HEK293 (cell line): ENCODE measurements at regions not wholly inside any gene's neighbourhood (a gene's known extent, or its start where the extent isn't known, plus 50 kb on each side); places are given as distances from the start of the nearest gene placed in this dataset.

Experiments used
- CTCF ChIA-PET: fragments of 350-600 bp; formaldehyde crosslinking; extraction: SDS; loops from one replicate; lab custom pipeline; 2021; ENCODE audit warnings: antibody characterized with exemption; lab: Yijun Ruan, JAX
- POLR2A ChIA-PET: fragments of 300-600 bp; formaldehyde crosslinking; extraction: SDS; loops from one replicate; lab custom pipeline; 2020; ENCODE audit warnings: antibody characterized with exemption, inconsistent platforms; lab: Yijun Ruan, JAX
- H3K27ac ChIP-seq: fragments of 200-500 bp; sonication (Bioruptor generic); 2 replicates; pipeline ENCODE4 v1.5.1; 2014; ENCODE audit warnings: low read depth, low read length, control low read depth, inconsistent platforms; ENCODE audit errors: extremely low read depth
- H3K36me3 ChIP-seq, 2 experiments: fragments of 200-500 bp in 1 of 2; sonication (Bioruptor generic) in 1 of 2; 1 replicate in 1 of 2; 2 replicates in 1 of 2; pipeline ENCODE4 v1.5.1; 2014 to 2017; ENCODE audit warnings: inconsistent platforms in 2 of 2, low read length in 2 of 2; ENCODE audit not compliant: control insufficient read depth in 2 of 2, insufficient read depth in 1 of 2
- H3K4me1 ChIP-seq: fragments of 200-500 bp; sonication (Bioruptor generic); 2 replicates; pipeline ENCODE4 v1.5.1; 2014; ENCODE audit warnings: mild to moderate bottlenecking, low read length, inconsistent platforms; ENCODE audit not compliant: control insufficient read depth, insufficient read depth
- H3K4me3 ChIP-seq: 2 replicates; pipeline ENCODE4 v1.5.1; 2011; ENCODE audit warnings: low read depth, mild to moderate bottlenecking, control low read depth, low read length, moderate library complexity
- H3K9me3 ChIP-seq: fragments of 200-500 bp; sonication (Bioruptor generic); 2 replicates; pipeline ENCODE4 v1.5.1; 2014; ENCODE audit warnings: low read depth, low read length, inconsistent platforms; ENCODE audit not compliant: control insufficient read depth, insufficient read depth
- ATF2 ChIP-seq: fragments of 450-650 bp; formaldehyde crosslinking; IDR thresholded peaks from 2 replicates; pipeline ENCODE4 v1.5.1; 2016; ENCODE audit warnings: missing biosample characterization, missing genetic modification characterization, low read depth
- GFI1B ChIP-seq: fragments of 450-650 bp; formaldehyde crosslinking; IDR thresholded peaks from 2 replicates; pipeline ENCODE4 v1.5.1; 2016; ENCODE audit warnings: missing biosample characterization, missing genetic modification characterization
- GLIS2 ChIP-seq: fragments of 450-650 bp; formaldehyde crosslinking; IDR thresholded peaks from 2 replicates; pipeline ENCODE4 v1.5.1; 2016; ENCODE audit warnings: missing biosample characterization, missing genetic modification characterization
- KLF10 ChIP-seq: fragments of 450-650 bp; IDR thresholded peaks from 2 replicates; pipeline ENCODE4 v1.5.1; 2018; ENCODE audit warnings: missing biosample characterization, mild to moderate bottlenecking, missing genetic modification characterization
- PRDM4 ChIP-seq: fragments of 450-650 bp; formaldehyde crosslinking; IDR thresholded peaks from 2 replicates; pipeline ENCODE4 v1.5.1; 2017; ENCODE audit warnings: missing biosample characterization, missing genetic modification characterization
- SALL2 ChIP-seq: fragments of 450-650 bp; formaldehyde crosslinking; IDR thresholded peaks from 2 replicates; pipeline ENCODE4 v1.5.0; 2017; ENCODE audit warnings: missing biosample characterization, mild to moderate bottlenecking, missing genetic modification characterization, borderline replicate concordance
- SCRT1 ChIP-seq: fragments of 450-650 bp; formaldehyde crosslinking; IDR thresholded peaks from 2 replicates; pipeline ENCODE4 v1.5.1; 2016; ENCODE audit warnings: missing biosample characterization, missing genetic modification characterization, borderline replicate concordance
- ZBTB10 ChIP-seq: fragments of 450-650 bp; formaldehyde crosslinking; IDR thresholded peaks from 2 replicates; pipeline ENCODE4 v1.5.1; 2016; ENCODE audit warnings: missing biosample characterization, missing genetic modification characterization
- ZBTB11 ChIP-seq: fragments of 450-650 bp; formaldehyde crosslinking; conservative IDR thresholded peaks from 2 replicates; pipeline ENCODE4 v1.5.1; 2016; ENCODE audit warnings: low read depth, missing biosample characterization, missing genetic modification characterization
- ZFHX2 ChIP-seq: fragments of 450-650 bp; formaldehyde crosslinking; conservative IDR thresholded peaks from 2 replicates; pipeline ENCODE4 v1.5.1; 2016; ENCODE audit warnings: missing biosample characterization, missing genetic modification characterization
- ZNF132 ChIP-seq: fragments of 450-650 bp; formaldehyde crosslinking; IDR thresholded peaks from 2 replicates; pipeline ENCODE4 v1.5.1; 2017; ENCODE audit warnings: missing biosample characterization, missing genetic modification characterization, borderline replicate concordance
- ZNF2 ChIP-seq: fragments of 450-650 bp; formaldehyde crosslinking; IDR thresholded peaks from 2 replicates; pipeline ENCODE4 v1.5.1; 2016; ENCODE audit warnings: missing biosample characterization, missing genetic modification characterization
- ZNF211 ChIP-seq: fragments of 450-650 bp; formaldehyde crosslinking; IDR thresholded peaks from 2 replicates; pipeline ENCODE4 v1.5.1; 2016; ENCODE audit warnings: low read depth, missing biosample characterization, missing genetic modification characterization
- ZNF214 ChIP-seq: fragments of 450-650 bp; formaldehyde crosslinking; IDR thresholded peaks from 2 replicates; pipeline ENCODE4 v1.5.1; 2017; ENCODE audit warnings: missing biosample characterization, mild to moderate bottlenecking, missing genetic modification characterization, borderline replicate concordance
- ZNF280C ChIP-seq: fragments of 450-650 bp; formaldehyde crosslinking; IDR thresholded peaks from 2 replicates; pipeline ENCODE4 v1.5.1; 2016; ENCODE audit warnings: missing biosample characterization, missing genetic modification characterization
- ZNF37A ChIP-seq: fragments of 450-650 bp; IDR thresholded peaks from 2 replicates; pipeline ENCODE4 v1.5.1; 2018; ENCODE audit warnings: missing biosample characterization, missing genetic modification characterization
- ZNF48 ChIP-seq: fragments of 450-650 bp; formaldehyde crosslinking; IDR thresholded peaks from 2 replicates; pipeline ENCODE4 v1.5.1; 2016; ENCODE audit warnings: missing biosample characterization, missing genetic modification characterization
- ZNF560 ChIP-seq: fragments of 450-650 bp; formaldehyde crosslinking; IDR thresholded peaks from 2 replicates; pipeline ENCODE4 v1.5.1; 2017; ENCODE audit warnings: missing biosample characterization, missing genetic modification characterization, borderline replicate concordance
- ZNF580 ChIP-seq: fragments of 450-650 bp; formaldehyde crosslinking; IDR thresholded peaks from 2 replicates; pipeline ENCODE4 v1.5.1; 2016; ENCODE audit warnings: missing biosample characterization, missing genetic modification characterization
- ZNF585B ChIP-seq: fragments of 450-650 bp; formaldehyde crosslinking; IDR thresholded peaks from 2 replicates; pipeline ENCODE4 v1.5.1; 2016; ENCODE audit warnings: missing biosample characterization, missing genetic modification characterization
- ZNF629 ChIP-seq: fragments of 450-650 bp; formaldehyde crosslinking; IDR thresholded peaks from 2 replicates; pipeline ENCODE4 v1.5.1; 2017; ENCODE audit warnings: missing biosample characterization, missing genetic modification characterization
- ZNF660 ChIP-seq: fragments of 450-650 bp; IDR thresholded peaks from 2 replicates; pipeline ENCODE4 v1.5.1; 2018; ENCODE audit warnings: missing biosample characterization, mild to moderate bottlenecking, missing genetic modification characterization

GRCh38 chr1:90561911-90562310 lies 155.2 kb downstream of the BARHL2 start (continued):
- TF ChIP-seq ZBTB11 (tag by site-specific recombination) (no peak), PRDM4 (tag by site-specific recombination) (no peak)

GRCh38 chr1:90561103-90561783 lies 155.9 kb downstream of the BARHL2 start:
- Histone ChIP-seq H3K9me3 (no peaks in the 10 kb centered on the region), H3K27ac (no peak overlapping the region), H3K4me1 (peaks cover 8% of the 10 kb centered on the region), H3K4me3 (no peak overlapping the region), H3K36me3 (no peaks in the 10 kb centered on the region)
- TF ChIP-seq KLF10 (tag by site-specific recombination) (no peak), ZNF37A (tag by site-specific recombination) (no peak), ZNF211 (tag by site-specific recombination) (no peak), ZNF560 (tag by site-specific recombination) (no peak), ZNF48 (tag by site-specific recombination) (no peak), GFI1B (tag by site-specific recombination) (no peak), ZFHX2 (tag by site-specific recombination) (no peak), ZNF585B (tag by site-specific recombination) (no peak), ZNF660 (tag by site-specific recombination) (no peak), SALL2 (no peak), SCRT1 (no peak), GLIS2 (no peak), ZBTB10 (tag by site-specific recombination) (no peak), ZNF629 (tag by site-specific recombination) (no peak), ZNF580 (no peak), ZNF2 (no peak), ZNF214 (tag by site-specific recombination) (no peak), ZNF280C (tag by site-specific recombination) (no peak), ATF2 (tag by site-specific recombination) (no peak), ZNF132 (no peak)
- CTCF ChIA-PET: interaction anchor here (0.6 to 0.8 kb wide), 2 partner anchors 8 to 93 kb away, joined by 3 read pairs; no protein-coding TSS in a partner anchor
- POLR2A ChIA-PET: no interaction called here
